ENCODE measurements at regions not wholly inside any gene's neighbourhood (a gene's known extent, or its start where the extent isn't known, plus 50 kb on each side); places are given as distances from the start of the nearest gene placed in this dataset.

- no peak for TF ChIP-seq CTCF (IDR thresholded peaks at IDR 0.05)
- no peak for TF ChIP-seq POLR2A (IDR thresholded peaks at IDR 0.05)
Observed at GRCh38 chr6:56393615-56394612, 146.5 kb upstream of the COL21A1 start.
